HCT116 (cell line): ENCODE measurements at regions not wholly inside any gene's neighbourhood (a gene's known extent, or its start where the extent isn't known, plus 50 kb on each side); places are given as distances from the start of the nearest gene placed in this dataset.
A peak's percentile ranks its signal among the peaks of the same experiment; 100 is the strongest.

ENCODE experiments used
- ATAC-seq: fragments of 200-7000 bp; cut with Tn5 transposase; 2 replicates; pipeline ENCODE4 v1.9.1; 2020; ENCODE audit warnings: mild to moderate bottlenecking, moderate library complexity
- BruUV-seq: library from RNA; stranded (reverse); fragments of 400-500 nt; replicated peaks from 2 replicates; lab custom pipeline; 2021; lab: Mats Ljungman, UMichigan
- CTCF ChIA-PET: fragments of 300-600 bp; sonication (Branson Sonifier 250); formaldehyde crosslinking; loops from one replicate; lab custom pipeline; 2021; ENCODE audit warnings: antibody characterized with exemption; lab: Charles Lee
- POLR2A ChIA-PET: fragments of 300-600, 350-600 bp; sonication (Branson Sonifier 250); formaldehyde crosslinking; loops from one replicate; lab custom pipeline; 2021; ENCODE audit warnings: antibody characterized with exemption; lab: Charles Lee
- RAD21 ChIA-PET, 2 experiments: fragments of 300-600 bp; sonication (Branson Sonifier 250); formaldehyde crosslinking; loops; one replicate each; lab custom pipeline; 2023; ENCODE audit warnings: low total read pairs in 2 of 2; ENCODE audit not compliant: uncharacterized antibody in 2 of 2, unreplicated experiment in 2 of 2, low non-redundant PET in 1 of 2; lab: Charles Lee
- DNase-seq: peaks from one replicate; pipeline ENCODE4 v3.0.0-alpha.2; 2010; ENCODE audit warnings: low read depth, low spot score
- H2AFZ ChIP-seq: fragments of 200-600 bp; shearing (Covaris generic), sonication (generic); 2 replicates; pipeline ENCODE4 v1.6.1; 2017; ENCODE audit warnings: low read depth, mixed run types, mixed read lengths, antibody characterized with exemption, low read length; ENCODE audit not compliant: poor library complexity, severe bottlenecking
- H3K27ac ChIP-seq: 2 replicates; pipeline ENCODE4 v1.5.1; 2012; ENCODE audit warnings: low read depth, low read length
- H3K27me3 ChIP-seq: fragments of 200-600 bp; sonication (generic); 2 replicates; pipeline ENCODE4 v1.6.1; 2016; ENCODE audit warnings: mixed run types, low read length, mixed read lengths; ENCODE audit not compliant: insufficient read depth
- H3K36me3 ChIP-seq, 2 experiments: fragments of 200-500 bp in 1 of 2; fragments of 200-600 bp in 1 of 2; sonication (Bioruptor generic) in 1 of 2; sonication (generic) in 1 of 2; 2 replicates each; pipeline versions ENCODE4 v1.5.1 to v1.6.1; 2014 to 2016; ENCODE audit warnings: low read length in 2 of 2, inconsistent platforms in 1 of 2, mixed read lengths in 1 of 2, mixed run types in 1 of 2; ENCODE audit not compliant: insufficient read depth in 2 of 2, control insufficient read depth in 1 of 2
- H3K4me1 ChIP-seq, 2 experiments: fragments of 200-600 bp in 1 of 2; sonication (generic) in 1 of 2; 2 replicates each; pipeline versions ENCODE4 v1.5.1 to v1.6.1; 2012 to 2017; ENCODE audit warnings: low read length in 2 of 2, inconsistent platforms in 1 of 2, mild to moderate bottlenecking in 1 of 2, mixed read lengths in 1 of 2, mixed run types in 1 of 2, moderate library complexity in 1 of 2; ENCODE audit not compliant: insufficient read depth in 2 of 2, control insufficient read depth in 1 of 2
- H3K4me2 ChIP-seq: fragments of 200-600 bp; sonication (generic); 2 replicates; pipeline ENCODE4 v1.6.1; 2017; ENCODE audit warnings: mixed run types, low read length, mixed read lengths
- H3K4me3 ChIP-seq, 2 experiments: fragments of 200-600 bp in 1 of 2; sonication (generic) in 1 of 2; replicated peaks in 1 of 2; 2 replicates each; pipeline ENCODE4 v1.5.1; 2011 to 2016; ENCODE audit warnings: low read length in 2 of 2, control low read depth in 1 of 2, low read depth in 1 of 2, mild to moderate bottlenecking in 1 of 2, mixed read lengths in 1 of 2, mixed run types in 1 of 2
- H3K79me2 ChIP-seq: fragments of 200-600 bp; sonication (generic); 2 replicates; pipeline ENCODE4 v1.6.1; 2017; ENCODE audit warnings: mild to moderate bottlenecking, mixed run types, low read length, moderate library complexity, mixed read lengths; ENCODE audit not compliant: insufficient read depth
- H3K9ac ChIP-seq: fragments of 200-600 bp; sonication (generic); 2 replicates; pipeline ENCODE4 v1.6.1; 2016; ENCODE audit warnings: low read length, mixed read lengths
- H3K9me2 ChIP-seq: fragments of 200-600 bp; sonication (generic), shearing (Covaris generic); 2 replicates; pipeline ENCODE4 v1.6.1; 2017; ENCODE audit warnings: mixed run types, mild to moderate bottlenecking, moderate library complexity; ENCODE audit not compliant: insufficient read depth
- H3K9me3 ChIP-seq, 2 experiments: fragments of 200-500 bp in 1 of 2; fragments of 200-600 bp in 1 of 2; sonication (Bioruptor generic) in 1 of 2; sonication (generic) in 1 of 2; 2 replicates each; pipeline ENCODE4 v1.6.1; 2014 to 2017; ENCODE audit warnings: low read length in 2 of 2, mixed read lengths in 2 of 2, inconsistent platforms in 1 of 2, low read depth in 1 of 2, mild to moderate bottlenecking in 1 of 2, mixed run types in 1 of 2, moderate library complexity in 1 of 2; ENCODE audit not compliant: control insufficient read depth in 1 of 2, insufficient read depth in 1 of 2
- H4K20me1 ChIP-seq: fragments of 200-600 bp; sonication (generic), shearing (Covaris generic); 2 replicates; pipeline ENCODE4 v1.6.1; 2017; ENCODE audit warnings: mixed run types, mild to moderate bottlenecking, moderate library complexity; ENCODE audit not compliant: insufficient read depth
- RAD21 ChIP-seq: IDR thresholded peaks from 2 replicates; pipeline ENCODE4 v1.6.1; 2012; ENCODE audit warnings: low read depth, mild to moderate bottlenecking
- SP1 ChIP-seq: IDR thresholded peaks from 2 replicates; pipeline ENCODE4 v1.6.1; 2012; ENCODE audit warnings: low read depth
- YY1 ChIP-seq: IDR thresholded peaks from 2 replicates; pipeline ENCODE4 v1.6.1; 2011; ENCODE audit warnings: low read length, low read depth, moderate library complexity, mild to moderate bottlenecking; ENCODE audit not compliant: insufficient replicate concordance; ENCODE audit errors: extremely low read depth
- intact Hi-C: fragments of 100-400 bp; cut with micrococcal nuclease; formaldehyde crosslinking; loops from 2 replicates; pipeline ENCODE4 v1.10.0; 2022
- TF ChIP-seq, protein P1 (sequence below), 3 experiments: fragments of 200-600 bp in 1 of 3; sonication (generic) in 1 of 3; IDR thresholded peaks in 2 of 3; conservative IDR thresholded peaks in 1 of 3; 2 replicates each; pipeline ENCODE4 v1.5.1; 2012 to 2017; ENCODE audit warnings: low read depth in 2 of 3, low read length in 2 of 3, antibody characterized with exemption in 1 of 3, borderline replicate concordance in 1 of 3, control low read depth in 1 of 3, mild to moderate bottlenecking in 1 of 3, mixed read lengths in 1 of 3, mixed run types in 1 of 3, moderate library complexity in 1 of 3; ENCODE audit not compliant: insufficient read depth in 1 of 3
- TF ChIP-seq, protein P2 (sequence below): IDR thresholded peaks from 2 replicates; pipeline ENCODE4 v1.6.1; 2011; ENCODE audit warnings: mild to moderate bottlenecking, low read length, moderate library complexity; ENCODE audit not compliant: insufficient replicate concordance; ENCODE audit errors: extremely low read depth

DNA sequence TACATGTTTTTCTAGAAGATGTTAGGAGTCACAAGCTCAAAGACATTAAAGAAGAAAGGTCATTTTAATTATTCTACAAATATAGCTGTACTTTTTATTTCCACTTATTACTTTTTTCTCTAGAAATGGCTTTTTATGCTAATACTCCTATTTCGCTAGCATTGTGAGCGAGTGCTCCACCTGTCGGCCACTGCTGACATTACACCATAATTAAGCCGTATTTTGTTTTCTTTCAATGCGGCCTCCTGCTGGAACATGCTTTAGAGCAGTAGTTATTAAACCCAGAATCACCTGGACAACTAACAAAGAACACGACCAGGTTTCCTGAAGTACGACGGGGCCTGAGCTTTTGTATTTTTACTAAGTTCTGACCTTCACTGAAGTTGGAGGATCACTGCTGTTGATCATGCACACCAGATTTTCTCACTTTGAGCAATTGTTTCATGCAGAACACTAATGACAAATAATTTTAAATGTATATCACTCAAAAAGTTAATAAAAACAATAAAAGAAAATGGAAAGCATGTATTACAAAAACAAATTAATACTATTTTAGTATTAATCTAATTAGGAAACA lies 74.1 kb upstream of the PAK5 start:
- POLR2A ChIA-PET = no interaction called here
- Histone ChIP-seq H3K79me2 (no peaks in the 10 kb centered on the region), H2AFZ (peak overlapping the region; percentile 92), H3K27ac (no peak overlapping the region), H3K9me2 (no peaks in the 10 kb centered on the region), H3K4me1 (no peaks in the 10 kb centered on the region), H3K9me3 (no peaks in the 10 kb centered on the region), H3K9ac (no peak overlapping the region), H4K20me1 (no peaks in the 10 kb centered on the region), H3K27me3 (no peaks in the 10 kb centered on the region), H3K4me3 (no peak overlapping the region), H3K36me3 (no peaks in the 10 kb centered on the region), H3K4me2 (no peak overlapping the region)
- no TSS peak for BruUV-seq
- ATAC-seq (peak; percentile 75), DNase-seq (peak; percentile 40)
- intact Hi-C loops = loop anchor here (1.0 kb wide), 1 partner anchor 296 kb away; no protein-coding TSS in a partner anchor
- RAD21 ChIA-PET = no interaction called here
- CTCF ChIA-PET = interaction anchor here (0.9 to 4.3 kb wide), 11 partner anchors 9 to 1630 kb away, joined by 3 to 37 read pairs (median 4); no protein-coding TSS in a partner anchor
- TF ChIP-seq, protein P1, sequence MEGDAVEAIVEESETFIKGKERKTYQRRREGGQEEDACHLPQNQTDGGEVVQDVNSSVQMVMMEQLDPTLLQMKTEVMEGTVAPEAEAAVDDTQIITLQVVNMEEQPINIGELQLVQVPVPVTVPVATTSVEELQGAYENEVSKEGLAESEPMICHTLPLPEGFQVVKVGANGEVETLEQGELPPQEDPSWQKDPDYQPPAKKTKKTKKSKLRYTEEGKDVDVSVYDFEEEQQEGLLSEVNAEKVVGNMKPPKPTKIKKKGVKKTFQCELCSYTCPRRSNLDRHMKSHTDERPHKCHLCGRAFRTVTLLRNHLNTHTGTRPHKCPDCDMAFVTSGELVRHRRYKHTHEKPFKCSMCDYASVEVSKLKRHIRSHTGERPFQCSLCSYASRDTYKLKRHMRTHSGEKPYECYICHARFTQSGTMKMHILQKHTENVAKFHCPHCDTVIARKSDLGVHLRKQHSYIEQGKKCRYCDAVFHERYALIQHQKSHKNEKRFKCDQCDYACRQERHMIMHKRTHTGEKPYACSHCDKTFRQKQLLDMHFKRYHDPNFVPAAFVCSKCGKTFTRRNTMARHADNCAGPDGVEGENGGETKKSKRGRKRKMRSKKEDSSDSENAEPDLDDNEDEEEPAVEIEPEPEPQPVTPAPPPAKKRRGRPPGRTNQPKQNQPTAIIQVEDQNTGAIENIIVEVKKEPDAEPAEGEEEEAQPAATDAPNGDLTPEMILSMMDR (IDR thresholded peaks at IDR 0.05 in 2 of 3, conservative IDR thresholded peaks at IDR 0.05 in 1 of 3; ENCODE audit: borderline replicate concordance in 1 of 3, insufficient read depth in 1 of 3, low read depth in 2 of 3, low read length in 2 of 3) = peak; percentile 53 to 89 (median 80); a peak in 5 of 6 replicates
- TF ChIP-seq YY1 = no peak
- TF ChIP-seq SP1 = no peak
- TF ChIP-seq RAD21 = peak; percentile 41
- TF ChIP-seq, protein P2, sequence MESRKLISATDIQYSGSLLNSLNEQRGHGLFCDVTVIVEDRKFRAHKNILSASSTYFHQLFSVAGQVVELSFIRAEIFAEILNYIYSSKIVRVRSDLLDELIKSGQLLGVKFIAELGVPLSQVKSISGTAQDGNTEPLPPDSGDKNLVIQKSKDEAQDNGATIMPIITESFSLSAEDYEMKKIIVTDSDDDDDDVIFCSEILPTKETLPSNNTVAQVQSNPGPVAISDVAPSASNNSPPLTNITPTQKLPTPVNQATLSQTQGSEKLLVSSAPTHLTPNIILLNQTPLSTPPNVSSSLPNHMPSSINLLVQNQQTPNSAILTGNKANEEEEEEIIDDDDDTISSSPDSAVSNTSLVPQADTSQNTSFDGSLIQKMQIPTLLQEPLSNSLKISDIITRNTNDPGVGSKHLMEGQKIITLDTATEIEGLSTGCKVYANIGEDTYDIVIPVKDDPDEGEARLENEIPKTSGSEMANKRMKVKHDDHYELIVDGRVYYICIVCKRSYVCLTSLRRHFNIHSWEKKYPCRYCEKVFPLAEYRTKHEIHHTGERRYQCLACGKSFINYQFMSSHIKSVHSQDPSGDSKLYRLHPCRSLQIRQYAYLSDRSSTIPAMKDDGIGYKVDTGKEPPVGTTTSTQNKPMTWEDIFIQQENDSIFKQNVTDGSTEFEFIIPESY = no peak
- TF ChIP-seq, all 23 proteins: peak for 2
